ENCODE measurements at regions not wholly inside any gene's neighbourhood (a gene's known extent, or its start where the extent isn't known, plus 50 kb on each side); places are given as distances from the start of the nearest gene placed in this dataset.

DNA sequence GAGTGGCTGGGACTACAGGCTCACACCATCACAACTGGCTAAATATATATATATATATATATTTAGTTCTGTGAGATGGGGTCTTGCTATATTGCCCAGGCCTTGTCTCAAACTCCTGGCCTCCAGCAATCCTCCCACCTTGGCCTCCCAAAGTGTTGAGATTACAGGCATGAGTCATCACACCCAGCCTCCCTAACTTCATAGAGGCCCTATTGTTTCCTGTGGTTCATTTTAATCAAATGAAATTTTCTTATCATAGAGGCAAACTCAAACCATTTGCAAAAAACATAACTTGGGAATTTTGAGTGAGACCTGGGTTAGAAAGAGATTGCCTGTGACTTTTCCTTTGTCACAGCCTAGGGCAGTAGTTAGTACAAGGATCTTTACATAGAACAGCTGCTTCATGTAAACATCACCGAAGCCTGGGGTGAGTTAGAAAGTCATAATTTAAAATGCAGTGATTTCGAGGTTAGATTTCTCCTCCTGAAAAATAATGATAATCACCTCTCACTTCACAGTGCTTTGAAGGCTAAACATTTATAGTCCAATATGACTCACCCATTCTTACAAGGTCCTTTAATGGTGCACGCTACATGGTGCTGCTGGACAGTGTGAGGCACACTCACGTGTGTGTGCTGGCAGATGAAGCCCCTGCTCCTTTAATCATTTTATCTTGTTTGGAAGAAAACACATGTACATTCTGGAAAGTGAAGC, 188.9 kb downstream of the RHOU start:
- H3K79me2 ChIP-seq (ENCODE audit: control insufficient read depth, insufficient read depth, low read length): no peaks in the 10 kb centered on the region
- no peak overlapping the region for H3K27ac ChIP-seq (ENCODE audit: low read depth, low read length)
- no peaks in the 10 kb centered on the region for H3K79me1 ChIP-seq (ENCODE audit: low read length)
- no peak overlapping the region for H3K18ac ChIP-seq (ENCODE audit: low read length)
- no peaks in the 10 kb centered on the region for H3K27me3 ChIP-seq (ENCODE audit: insufficient read depth, low read length, poor library complexity)
- no peak overlapping the region for H2BK120ac ChIP-seq (ENCODE audit: low read depth, low read length)
- WGBS (ENCODE audit: extremely low coverage, insufficient coverage, low lambda C conversion rate): no CpG with 5 or more reads among the region's 4 CpGs
- no peak overlapping the region for H3K9ac ChIP-seq (ENCODE audit: low read length)
- no peak overlapping the region for H4K8ac ChIP-seq (ENCODE audit: low read depth, low read length)
- H3K36me3 ChIP-seq (ENCODE audit: control insufficient read depth, insufficient read depth, low read length): no peaks in the 10 kb centered on the region
- no peak overlapping the region for H3K4me3 ChIP-seq (ENCODE audit: low read length)
- H2BK5ac ChIP-seq (ENCODE audit: low read length): no peak overlapping the region
- no peak overlapping the region for H3K56ac ChIP-seq (ENCODE audit: low read length)
- H2AK5ac ChIP-seq (ENCODE audit: low read length): no peak overlapping the region
- no peak overlapping the region for H2BK15ac ChIP-seq (replicated peaks; ENCODE audit: low read depth)
- peaks cover 1% of the 10 kb centered on the region for H3K4me1 ChIP-seq (ENCODE audit: control insufficient read depth, low read depth, low read length)
- no peak overlapping the region for H3K23ac ChIP-seq (ENCODE audit: low read length)
- no peak overlapping the region for H3K4me2 ChIP-seq (ENCODE audit: low read length)
- H3K4ac ChIP-seq (ENCODE audit: low read depth, low read length): no peak overlapping the region
- no peak for DNase-seq
- H4K5ac ChIP-seq (ENCODE audit: low read length): no peak overlapping the region

GRCh38 chr1:228925691-228926090, 190.4 kb downstream of the RHOU start:
- Histone ChIP-seq H3K4me3 (ENCODE audit: low read length) (no peak overlapping the region), H3K79me2 (ENCODE audit: control insufficient read depth, insufficient read depth, low read length) (no peaks in the 10 kb centered on the region), H3K4ac (ENCODE audit: low read depth, low read length) (no peak overlapping the region), H2AK5ac (ENCODE audit: low read length) (no peak overlapping the region), H4K5ac (ENCODE audit: low read length) (no peak overlapping the region), H2BK120ac (ENCODE audit: low read depth, low read length) (no peak overlapping the region), H3K79me1 (ENCODE audit: low read length) (no peaks in the 10 kb centered on the region), H3K27me3 (ENCODE audit: insufficient read depth, low read length, poor library complexity) (no peaks in the 10 kb centered on the region), H3K18ac (ENCODE audit: low read length) (no peak overlapping the region), H4K8ac (ENCODE audit: low read depth, low read length) (no peak overlapping the region), H3K4me2 (ENCODE audit: low read length) (no peak overlapping the region), H3K56ac (ENCODE audit: low read length) (no peak overlapping the region), H3K4me1 (ENCODE audit: control insufficient read depth, low read depth, low read length) (peaks cover 1% of the 10 kb centered on the region), H2BK5ac (ENCODE audit: low read length) (no peak overlapping the region), H3K27ac (ENCODE audit: low read depth, low read length) (no peak overlapping the region), H3K9ac (ENCODE audit: low read length) (no peak overlapping the region), H2BK15ac (replicated peaks; ENCODE audit: low read depth) (no peak overlapping the region), H3K23ac (ENCODE audit: low read length) (no peak overlapping the region), H3K36me3 (ENCODE audit: control insufficient read depth, insufficient read depth, low read length) (no peaks in the 10 kb centered on the region)
- DNase-seq: no peak
- WGBS (ENCODE audit: extremely low coverage, insufficient coverage, low lambda C conversion rate): no CpG with 5 or more reads among the region's 3 CpGs

DNA sequence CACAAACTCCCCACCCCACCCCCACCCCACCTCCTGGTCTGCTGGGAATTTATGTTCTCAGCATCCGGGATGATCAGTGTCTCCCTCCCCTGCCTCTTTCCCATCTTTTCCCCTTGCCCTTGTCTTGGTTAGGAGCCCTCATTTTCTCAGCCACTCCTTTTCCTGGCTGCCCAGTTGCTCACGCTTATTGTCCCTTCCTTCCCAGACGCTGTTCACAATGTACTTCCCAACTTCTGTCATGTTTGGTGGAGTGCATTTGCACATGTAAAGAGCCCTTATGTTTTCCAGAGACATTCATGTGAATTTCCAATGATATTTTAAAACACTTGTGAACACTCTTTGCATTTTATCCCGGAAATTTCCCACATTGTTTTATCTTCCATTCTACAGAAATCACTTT, 192.1 kb downstream of the RHOU start:
- H3K4me1 ChIP-seq (ENCODE audit: control insufficient read depth, low read depth, low read length): peaks cover 1% of the 10 kb centered on the region
- no peak overlapping the region for H3K23ac ChIP-seq (ENCODE audit: low read length)
- H3K36me3 ChIP-seq (ENCODE audit: control insufficient read depth, insufficient read depth, low read length): no peaks in the 10 kb centered on the region
- no peaks in the 10 kb centered on the region for H3K79me2 ChIP-seq (ENCODE audit: control insufficient read depth, insufficient read depth, low read length)
- no peak overlapping the region for H3K4me3 ChIP-seq (ENCODE audit: low read length)
- H4K5ac ChIP-seq (ENCODE audit: low read length): no peak overlapping the region
- H3K4me2 ChIP-seq (ENCODE audit: low read length): no peak overlapping the region
- no peak overlapping the region for H4K8ac ChIP-seq (ENCODE audit: low read depth, low read length)
- WGBS (ENCODE audit: extremely low coverage, insufficient coverage, low lambda C conversion rate): no CpG with 5 or more reads among the region's 4 CpGs
- no peak for DNase-seq
- no peak overlapping the region for H3K9ac ChIP-seq (ENCODE audit: low read length)
- no peak overlapping the region for H2BK120ac ChIP-seq (ENCODE audit: low read depth, low read length)
- no peaks in the 10 kb centered on the region for H3K79me1 ChIP-seq (ENCODE audit: low read length)
- H3K27me3 ChIP-seq (ENCODE audit: insufficient read depth, low read length, poor library complexity): no peaks in the 10 kb centered on the region
- no peak overlapping the region for H2BK15ac ChIP-seq (replicated peaks; ENCODE audit: low read depth)
- no peak overlapping the region for H3K4ac ChIP-seq (ENCODE audit: low read depth, low read length)
- H3K18ac ChIP-seq (ENCODE audit: low read length): no peak overlapping the region
- no peak overlapping the region for H2BK5ac ChIP-seq (ENCODE audit: low read length)
- no peak overlapping the region for H2AK5ac ChIP-seq (ENCODE audit: low read length)
- no peak overlapping the region for H3K27ac ChIP-seq (ENCODE audit: low read depth, low read length)
- H3K56ac ChIP-seq (ENCODE audit: low read length): no peak overlapping the region

- Histone ChIP-seq H2BK5ac (ENCODE audit: low read length) (no peak overlapping the region), H2BK120ac (ENCODE audit: low read depth, low read length) (no peak overlapping the region), H3K18ac (ENCODE audit: low read length) (no peak overlapping the region), H3K27me3 (ENCODE audit: insufficient read depth, low read length, poor library complexity) (no peaks in the 10 kb centered on the region), H3K4me1 (ENCODE audit: control insufficient read depth, low read depth, low read length) (peaks cover 1% of the 10 kb centered on the region), H3K4ac (ENCODE audit: low read depth, low read length) (no peak overlapping the region), H4K8ac (ENCODE audit: low read depth, low read length) (no peak overlapping the region), H3K56ac (ENCODE audit: low read length) (no peak overlapping the region), H4K5ac (ENCODE audit: low read length) (no peak overlapping the region), H3K27ac (ENCODE audit: low read depth, low read length) (no peak overlapping the region), H3K79me1 (ENCODE audit: low read length) (no peaks in the 10 kb centered on the region), H2BK15ac (replicated peaks; ENCODE audit: low read depth) (no peak overlapping the region), H3K79me2 (ENCODE audit: control insufficient read depth, insufficient read depth, low read length) (no peaks in the 10 kb centered on the region), H3K4me2 (ENCODE audit: low read length) (no peak overlapping the region), H3K23ac (ENCODE audit: low read length) (no peak overlapping the region), H3K9ac (ENCODE audit: low read length) (no peak overlapping the region), H3K36me3 (ENCODE audit: control insufficient read depth, insufficient read depth, low read length) (no peaks in the 10 kb centered on the region), H3K4me3 (ENCODE audit: low read length) (no peak overlapping the region), H2AK5ac (ENCODE audit: low read length) (no peak overlapping the region)
- no CpG with 5 or more reads among the region's 12 CpGs for WGBS (ENCODE audit: extremely low coverage, insufficient coverage, low lambda C conversion rate)
- DNase-seq: peak; percentile 60
Measured at GRCh38 chr1:228927946-228928898, 192.9 kb downstream of the RHOU start.

- Histone ChIP-seq H2BK120ac (ENCODE audit: low read depth, low read length) (no peak overlapping the region), H3K79me2 (ENCODE audit: control insufficient read depth, insufficient read depth, low read length) (no peaks in the 10 kb centered on the region), H3K36me3 (ENCODE audit: control insufficient read depth, insufficient read depth, low read length) (no peaks in the 10 kb centered on the region), H3K4me1 (ENCODE audit: control insufficient read depth, low read depth, low read length) (peaks cover 1% of the 10 kb centered on the region), H2AK5ac (ENCODE audit: low read length) (no peak overlapping the region), H3K56ac (ENCODE audit: low read length) (no peak overlapping the region), H3K27me3 (ENCODE audit: insufficient read depth, low read length, poor library complexity) (no peaks in the 10 kb centered on the region), H3K27ac (ENCODE audit: low read depth, low read length) (no peak overlapping the region), H3K4ac (ENCODE audit: low read depth, low read length) (no peak overlapping the region), H2BK15ac (replicated peaks; ENCODE audit: low read depth) (no peak overlapping the region), H4K8ac (ENCODE audit: low read depth, low read length) (no peak overlapping the region), H2BK5ac (ENCODE audit: low read length) (no peak overlapping the region), H3K79me1 (ENCODE audit: low read length) (no peaks in the 10 kb centered on the region), H3K9ac (ENCODE audit: low read length) (no peak overlapping the region), H3K4me2 (ENCODE audit: low read length) (no peak overlapping the region), H4K5ac (ENCODE audit: low read length) (no peak overlapping the region), H3K18ac (ENCODE audit: low read length) (no peak overlapping the region), H3K23ac (ENCODE audit: low read length) (no peak overlapping the region), H3K4me3 (ENCODE audit: low read length) (no peak overlapping the region)
- no CpG with 5 or more reads among the region's 4 CpGs for WGBS (ENCODE audit: extremely low coverage, insufficient coverage, low lambda C conversion rate)
- DNase-seq: no peak
Measured at GRCh38 chr1:228929476-228930027, 194.3 kb downstream of the RHOU start.

Measured in mesendoderm (in vitro differentiated cells).